ENCODE measurements at regions not wholly inside any gene's neighbourhood (a gene's known extent, or its start where the extent isn't known, plus 50 kb on each side); places are given as distances from the start of the nearest gene placed in this dataset.
"Not testable (repeated sequence)": the region's sequence is repeated elsewhere in the genome, so short reads cannot be mapped to it uniquely, and the experiment has no call there.

GRCh38 chr2:2464094-2464493 is 133.0 kb upstream of the MYT1L start:
- Mint-ChIP-seq H3K27me3 (ENCODE audit: low read depth in 2 of 2) (peaks cover 5 to 17% of the 10 kb centered on the region in 2 donors), H3K27ac (no peak overlapping the region), H3K4me1 (no peaks in the 10 kb centered on the region), H3K4me3 (no peak overlapping the region), H3K9me3 (peaks cover 0 to 5% of the 10 kb centered on the region in 2 donors), H3K36me3 (no peaks in the 10 kb centered on the region)
- intact Hi-C loops (cut with micrococcal nuclease) = no loop called here
- no peaks in the 10 kb centered on the region for H3K27me3 ChIP-seq (ENCODE audit: control insufficient read depth, insufficient read depth, low read length)
- DNase-seq = no peak
- no peak for TF ChIP-seq CTCF (IDR thresholded peaks at IDR 0.05)
- H3K4me3 ChIP-seq (ENCODE audit: low read length) = no peak overlapping the region
- no peaks in the 10 kb centered on the region for H3K9me3 ChIP-seq (ENCODE audit: control insufficient read depth, insufficient read depth, low read length)
- no peaks in the 10 kb centered on the region for H3K4me1 ChIP-seq (ENCODE audit: control insufficient read depth, insufficient read depth, low read length)
- H3K36me3 ChIP-seq (ENCODE audit: control insufficient read depth, insufficient read depth, low read length) = no peaks in the 10 kb centered on the region
- no peak overlapping the region for H3K27ac ChIP-seq (ENCODE audit: low read length)
- 51% methylated on average over 12 of the region's 12 CpGs for WGBS (ENCODE audit: insufficient coverage)
- no peak for ATAC-seq

- 92% methylated on average over 7 of the region's 7 CpGs for WGBS (ENCODE audit: insufficient coverage)
- ATAC-seq = no peak
- Mint-ChIP-seq H3K9me3 (peaks cover 0 to 5% of the 10 kb centered on the region in 2 donors), H3K36me3 (no peaks in the 10 kb centered on the region), H3K4me1 (no peaks in the 10 kb centered on the region), H3K27ac (no peak overlapping the region), H3K27me3 (ENCODE audit: low read depth in 2 of 2) (no peaks in the 10 kb centered on the region), H3K4me3 (no peak overlapping the region)
- H3K4me3 ChIP-seq (ENCODE audit: low read length) = no peak overlapping the region
- no peaks in the 10 kb centered on the region for H3K9me3 ChIP-seq (ENCODE audit: control insufficient read depth, insufficient read depth, low read length)
- H3K4me1 ChIP-seq (ENCODE audit: control insufficient read depth, insufficient read depth, low read length) = no peaks in the 10 kb centered on the region
- no peaks in the 10 kb centered on the region for H3K36me3 ChIP-seq (ENCODE audit: control insufficient read depth, insufficient read depth, low read length)
- no peaks in the 10 kb centered on the region for H3K27me3 ChIP-seq (ENCODE audit: control insufficient read depth, insufficient read depth, low read length)
- intact Hi-C loops (cut with micrococcal nuclease) = no loop called here
- no peak for DNase-seq
- TF ChIP-seq CTCF (IDR thresholded peaks at IDR 0.05) = no peak
- H3K27ac ChIP-seq (ENCODE audit: low read length) = no peak overlapping the region
These were observed 125.6 kb upstream of the MYT1L start for GRCh38 chr2:2456721-2457120.

- Histone ChIP-seq H3K4me3 (ENCODE audit: low read length) (no peak overlapping the region), H3K4me1 (ENCODE audit: control insufficient read depth, insufficient read depth, low read length) (no peaks in the 10 kb centered on the region), H3K27ac (ENCODE audit: low read length) (no peak overlapping the region), H3K9me3 (ENCODE audit: control insufficient read depth, insufficient read depth, low read length) (no peaks in the 10 kb centered on the region), H3K27me3 (ENCODE audit: control insufficient read depth, insufficient read depth, low read length) (no peaks in the 10 kb centered on the region), H3K36me3 (ENCODE audit: control insufficient read depth, insufficient read depth, low read length) (no peaks in the 10 kb centered on the region)
- H3K27me3 Mint-ChIP-seq (ENCODE audit: low read depth in 2 of 2) = no peaks in the 10 kb centered on the region
- no peak for DNase-seq
- no peak overlapping the region for H3K27ac Mint-ChIP-seq
- TF ChIP-seq CTCF (IDR thresholded peaks at IDR 0.05) = no peak
- intact Hi-C loops (cut with micrococcal nuclease) = no loop called here
- no peak for ATAC-seq
- H3K36me3 Mint-ChIP-seq = no peaks in the 10 kb centered on the region
- H3K9me3 Mint-ChIP-seq = no peaks in the 10 kb centered on the region
- WGBS (ENCODE audit: insufficient coverage) = 87% methylated on average over 4 of the region's 6 CpGs
- H3K4me3 Mint-ChIP-seq = no peak overlapping the region
- no peaks in the 10 kb centered on the region for H3K4me1 Mint-ChIP-seq
These were observed 124.1 kb upstream of the MYT1L start for GRCh38 chr2:2455151-2455550.

GRCh38 chr2:2452961-2453360 is 121.9 kb upstream of the MYT1L start:
- Histone ChIP-seq H3K27me3 (ENCODE audit: control insufficient read depth, insufficient read depth, low read length) (no peaks in the 10 kb centered on the region), H3K4me1 (ENCODE audit: control insufficient read depth, insufficient read depth, low read length) (no peaks in the 10 kb centered on the region), H3K36me3 (ENCODE audit: control insufficient read depth, insufficient read depth, low read length) (no peaks in the 10 kb centered on the region), H3K4me3 (ENCODE audit: low read length) (no peak overlapping the region), H3K27ac (ENCODE audit: low read length) (no peak overlapping the region), H3K9me3 (ENCODE audit: control insufficient read depth, insufficient read depth, low read length) (no peaks in the 10 kb centered on the region)
- DNase-seq (no peak), ATAC-seq (no peak)
- Mint-ChIP-seq H3K36me3 (no peaks in the 10 kb centered on the region), H3K4me1 (no peaks in the 10 kb centered on the region), H3K27me3 (ENCODE audit: low read depth in 2 of 2) (no peaks in the 10 kb centered on the region), H3K4me3 (no peak overlapping the region), H3K27ac (no peak overlapping the region), H3K9me3 (peaks cover 0 to 2% of the 10 kb centered on the region in 2 donors)
- intact Hi-C loops (cut with micrococcal nuclease) = no loop called here
- no peak for TF ChIP-seq CTCF (IDR thresholded peaks at IDR 0.05)
- 70% methylated on average over 3 of the region's 4 CpGs for WGBS (ENCODE audit: insufficient coverage)

GRCh38 chr2:2451275-2451674 is 120.2 kb upstream of the MYT1L start:
- H3K27me3 Mint-ChIP-seq (ENCODE audit: low read depth in 2 of 2); H3K27me3 ChIP-seq (ENCODE audit: control insufficient read depth, insufficient read depth, low read length); DNase-seq; H3K4me3 Mint-ChIP-seq; ATAC-seq; H3K36me3 Mint-ChIP-seq; H3K4me1 Mint-ChIP-seq; H3K9me3 Mint-ChIP-seq; intact Hi-C loops (cut with micrococcal nuclease); H3K27ac ChIP-seq (ENCODE audit: low read length); H3K9me3 ChIP-seq (ENCODE audit: control insufficient read depth, insufficient read depth, low read length); H3K36me3 ChIP-seq (ENCODE audit: control insufficient read depth, insufficient read depth, low read length); H3K4me1 ChIP-seq (ENCODE audit: control insufficient read depth, insufficient read depth, low read length); H3K27ac Mint-ChIP-seq; H3K4me3 ChIP-seq (ENCODE audit: low read length): not testable (repeated sequence)
- WGBS (ENCODE audit: insufficient coverage) = 86% methylated on average over 4 of the region's 4 CpGs
